ENCODE measurements at regions not wholly inside any gene's neighbourhood (a gene's known extent, or its start where the extent isn't known, plus 50 kb on each side); places are given as distances from the start of the nearest gene placed in this dataset.
A peak's percentile ranks its signal among the peaks of the same experiment; 100 is the strongest.

DNA sequence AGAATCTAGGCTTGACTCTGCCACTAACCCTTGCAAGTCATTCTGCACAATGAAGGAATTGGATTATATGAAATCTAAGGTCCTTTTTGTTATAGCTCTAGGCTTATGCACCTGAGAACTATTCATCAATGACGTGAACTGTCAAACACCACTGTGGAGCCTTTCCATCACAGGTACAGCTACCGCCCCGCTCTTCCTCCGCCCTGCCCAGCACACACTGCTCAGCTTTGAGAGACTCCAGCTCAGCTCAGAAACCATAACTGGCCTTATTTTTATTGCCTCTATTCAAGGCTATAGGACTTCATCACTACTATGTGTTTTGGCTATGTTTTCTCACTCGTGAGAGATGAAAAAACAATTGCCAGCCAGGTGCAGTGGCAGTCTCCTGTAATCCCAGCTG, 88.2 kb upstream of the RPL34 start:
- intact Hi-C loops (cut with micrococcal nuclease), result no loop called here
- peak overlapping the region; percentile 15 to 55 for H3K27ac Mint-ChIP-seq
- Histone ChIP-seq H3K36me3 (ENCODE audit: control insufficient read depth, insufficient read depth, low read length) (no peaks in the 10 kb centered on the region), H3K4me3 (ENCODE audit: low read length) (no peak overlapping the region), H3K4me1 (ENCODE audit: control insufficient read depth, insufficient read depth, low read length) (peaks cover 16% of the 10 kb centered on the region), H3K27ac (ENCODE audit: low read length) (no peak overlapping the region), H3K9me3 (ENCODE audit: control insufficient read depth, insufficient read depth, low read length) (no peaks in the 10 kb centered on the region), H3K27me3 (ENCODE audit: control insufficient read depth, insufficient read depth, low read length) (no peaks in the 10 kb centered on the region)
- DNase-seq (no peak), ATAC-seq (no peak)
- H3K9me3 Mint-ChIP-seq, result peaks cover 2 to 6% of the 10 kb centered on the region in 2 donors
- H3K4me3 Mint-ChIP-seq, result peak overlapping the region; percentile 65
- peaks cover 58 to 61% of the 10 kb centered on the region in 2 donors for H3K4me1 Mint-ChIP-seq
- H3K27me3 Mint-ChIP-seq (ENCODE audit: low read depth in 2 of 2), result no peaks in the 10 kb centered on the region
- WGBS (ENCODE audit: insufficient coverage), result 76% methylated on average over 5 of the region's 5 CpGs
- TF ChIP-seq, protein P1, sequence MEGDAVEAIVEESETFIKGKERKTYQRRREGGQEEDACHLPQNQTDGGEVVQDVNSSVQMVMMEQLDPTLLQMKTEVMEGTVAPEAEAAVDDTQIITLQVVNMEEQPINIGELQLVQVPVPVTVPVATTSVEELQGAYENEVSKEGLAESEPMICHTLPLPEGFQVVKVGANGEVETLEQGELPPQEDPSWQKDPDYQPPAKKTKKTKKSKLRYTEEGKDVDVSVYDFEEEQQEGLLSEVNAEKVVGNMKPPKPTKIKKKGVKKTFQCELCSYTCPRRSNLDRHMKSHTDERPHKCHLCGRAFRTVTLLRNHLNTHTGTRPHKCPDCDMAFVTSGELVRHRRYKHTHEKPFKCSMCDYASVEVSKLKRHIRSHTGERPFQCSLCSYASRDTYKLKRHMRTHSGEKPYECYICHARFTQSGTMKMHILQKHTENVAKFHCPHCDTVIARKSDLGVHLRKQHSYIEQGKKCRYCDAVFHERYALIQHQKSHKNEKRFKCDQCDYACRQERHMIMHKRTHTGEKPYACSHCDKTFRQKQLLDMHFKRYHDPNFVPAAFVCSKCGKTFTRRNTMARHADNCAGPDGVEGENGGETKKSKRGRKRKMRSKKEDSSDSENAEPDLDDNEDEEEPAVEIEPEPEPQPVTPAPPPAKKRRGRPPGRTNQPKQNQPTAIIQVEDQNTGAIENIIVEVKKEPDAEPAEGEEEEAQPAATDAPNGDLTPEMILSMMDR (IDR thresholded peaks at IDR 0.05), result no peak
- H3K36me3 Mint-ChIP-seq, result no peaks in the 10 kb centered on the region

DNA sequence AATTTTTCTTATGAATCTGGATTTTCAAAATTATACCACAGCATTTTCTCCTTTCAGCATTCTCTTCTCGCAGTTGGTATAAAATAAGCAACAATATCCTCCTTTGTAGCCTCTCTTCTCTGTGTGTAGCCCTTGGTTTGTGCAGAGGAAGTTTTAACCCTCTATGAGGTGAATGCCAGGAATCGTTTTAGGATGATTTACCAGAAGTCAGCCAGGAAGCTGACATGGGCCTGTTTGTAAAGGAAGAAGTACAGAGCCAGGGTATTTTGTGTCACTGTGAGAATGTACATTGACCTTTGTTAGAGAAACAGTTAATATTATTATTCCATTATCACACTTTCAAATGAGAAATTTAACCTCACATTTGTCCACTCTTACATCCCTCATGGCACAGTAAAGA, 88.9 kb upstream of the RPL34 start:
- Mint-ChIP-seq H3K4me3 (peak overlapping the region; percentile 65), H3K4me1 (peaks cover 60 to 68% of the 10 kb centered on the region in 2 donors), H3K9me3 (peaks cover 2 to 6% of the 10 kb centered on the region in 2 donors), H3K36me3 (no peaks in the 10 kb centered on the region), H3K27me3 (ENCODE audit: low read depth in 2 of 2) (no peaks in the 10 kb centered on the region), H3K27ac (peak overlapping the region; percentile 15 to 55)
- Histone ChIP-seq H3K27me3 (ENCODE audit: control insufficient read depth, insufficient read depth, low read length) (no peaks in the 10 kb centered on the region), H3K27ac (ENCODE audit: low read length) (no peak overlapping the region), H3K4me3 (ENCODE audit: low read length) (no peak overlapping the region), H3K36me3 (ENCODE audit: control insufficient read depth, insufficient read depth, low read length) (no peaks in the 10 kb centered on the region), H3K4me1 (ENCODE audit: control insufficient read depth, insufficient read depth, low read length) (peaks cover 16% of the 10 kb centered on the region), H3K9me3 (ENCODE audit: control insufficient read depth, insufficient read depth, low read length) (no peaks in the 10 kb centered on the region)
- WGBS (ENCODE audit: insufficient coverage), result 18% methylated on average over 1 of the region's 2 CpGs
- ATAC-seq, result no peak
- TF ChIP-seq, protein P1 (IDR thresholded peaks at IDR 0.05), result no peak
- no peak for DNase-seq
- intact Hi-C loops (cut with micrococcal nuclease), result no loop called here

DNA sequence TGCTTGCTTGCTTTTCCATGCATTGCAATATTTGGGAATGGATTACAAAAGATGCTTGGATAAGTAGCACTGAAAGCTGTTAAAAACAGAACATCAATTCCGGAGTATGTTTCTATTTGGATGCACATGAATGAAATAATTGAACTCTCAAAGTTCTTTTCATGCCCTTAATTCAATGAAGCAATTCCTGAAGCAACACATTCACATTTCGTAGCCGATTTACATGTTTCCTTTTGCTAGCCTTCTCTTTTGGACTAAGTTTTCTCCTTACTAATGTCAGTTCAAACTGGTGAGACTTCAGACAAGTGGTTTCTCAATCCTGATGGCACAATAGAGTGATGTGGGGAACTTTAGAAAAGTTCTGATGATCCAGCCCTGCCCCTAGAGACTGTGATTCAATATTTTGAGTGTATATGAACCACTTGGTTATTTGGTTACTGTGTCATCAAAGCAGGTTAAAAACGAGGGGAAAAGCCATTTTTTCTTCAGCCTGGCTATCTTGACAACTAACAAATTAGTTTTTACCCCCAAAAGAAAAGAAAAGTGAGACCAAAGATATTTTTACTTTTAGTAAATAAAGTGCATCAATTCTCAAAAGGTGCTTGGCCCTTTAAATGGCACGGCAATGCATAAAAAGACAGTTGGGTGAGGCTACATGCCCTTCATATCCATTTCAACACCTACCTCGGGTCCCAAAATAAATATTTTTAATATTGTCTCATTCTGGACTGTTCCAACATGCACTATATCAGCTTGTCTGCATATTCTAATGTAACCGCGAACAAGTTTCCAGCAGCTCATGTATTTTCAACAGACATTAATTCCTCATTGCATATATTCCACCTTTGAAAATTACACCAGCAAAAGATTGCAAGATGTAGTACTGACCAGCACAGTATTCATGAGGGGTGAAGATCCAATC, 90.1 kb upstream of the RPL34 start:
- 70% methylated on average over 8 of the region's 8 CpGs for WGBS (ENCODE audit: insufficient coverage)
- peaks cover 16% of the 10 kb centered on the region for H3K4me1 ChIP-seq (ENCODE audit: control insufficient read depth, insufficient read depth, low read length)
- no peaks in the 10 kb centered on the region for H3K36me3 Mint-ChIP-seq

More for the DNA sequence above, 90.1 kb upstream of the RPL34 start:
- Mint-ChIP-seq H3K27ac (no peak overlapping the region), H3K4me3 (no peak overlapping the region), H3K4me1 (peaks cover 66 to 74% of the 10 kb centered on the region in 2 donors), H3K9me3 (peaks cover 2 to 8% of the 10 kb centered on the region in 2 donors), H3K27me3 (ENCODE audit: low read depth in 2 of 2) (no peaks in the 10 kb centered on the region)
- Histone ChIP-seq H3K36me3 (ENCODE audit: control insufficient read depth, insufficient read depth, low read length) (no peaks in the 10 kb centered on the region), H3K27me3 (ENCODE audit: control insufficient read depth, insufficient read depth, low read length) (no peaks in the 10 kb centered on the region), H3K9me3 (ENCODE audit: control insufficient read depth, insufficient read depth, low read length) (no peaks in the 10 kb centered on the region), H3K27ac (ENCODE audit: low read length) (no peak overlapping the region), H3K4me3 (ENCODE audit: low read length) (no peak overlapping the region)
- TF ChIP-seq, protein P1 (IDR thresholded peaks at IDR 0.05), result no peak
- intact Hi-C loops (cut with micrococcal nuclease), result no loop called here
- no peak for DNase-seq
- ATAC-seq, result no peak
